ENCODE measurements at regions not wholly inside any gene's neighbourhood (a gene's known extent, or its start where the extent isn't known, plus 50 kb on each side); places are given as distances from the start of the nearest gene placed in this dataset.

DNA sequence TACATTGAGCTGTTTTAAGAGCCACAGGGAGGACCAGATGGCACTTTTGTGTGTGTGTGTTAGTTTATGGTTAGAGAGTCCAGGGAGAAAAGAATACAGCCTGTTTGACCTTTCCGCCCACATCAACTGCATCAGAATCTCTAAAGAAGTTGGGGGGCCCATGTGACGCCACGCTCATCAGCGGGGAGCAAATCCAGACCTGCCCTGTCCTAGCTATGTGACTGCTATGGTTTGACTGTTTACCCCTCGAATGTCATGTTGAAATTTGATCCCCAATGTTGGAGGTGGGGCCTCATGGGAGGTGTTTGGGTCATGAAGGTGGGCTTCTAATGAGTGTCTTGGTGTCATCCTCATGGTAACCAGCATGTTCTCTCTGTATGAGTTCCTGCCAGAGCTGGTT is 128.0 kb downstream of the ADRA2A start:
- TF ChIP-seq CTCF (IDR thresholded peaks at IDR 0.05 in 8 of 11, conservative IDR thresholded peaks at IDR 0.05 in 3 of 11) (no peak), POLR2A (IDR thresholded peaks at IDR 0.05) (no peak), POLR2AphosphoS5 (IDR thresholded peaks at IDR 0.05) (no peak)

All from spleen (tissue), 7 donors.